GM18508 (cell line): ENCODE measurements at regions not wholly inside any gene's neighbourhood (a gene's known extent, or its start where the extent isn't known, plus 50 kb on each side); places are given as distances from the start of the nearest gene placed in this dataset.

Experiments
- ATAC-seq: cut with Tn5 transposase; IDR thresholded peaks from one replicate; pipeline ENCODE4 v1.9.1; 2021; ENCODE audit warnings: moderate number of reproducible peaks; ENCODE audit not compliant: insufficient read depth, unreplicated experiment

- no peak for ATAC-seq
These were observed 268.4 kb downstream of the BCL11B start for GRCh38 chr14:99003646-99004045.

GRCh38 chr14:99004112-99004511 lies 267.9 kb downstream of the BCL11B start:
- ATAC-seq = no peak

GRCh38 chr14:99006276-99006675 lies 265.7 kb downstream of the BCL11B start:
- no peak for ATAC-seq

- no peak for ATAC-seq
These were observed 264.2 kb downstream of the BCL11B start for GRCh38 chr14:99007795-99008194.

GRCh38 chr14:99009871-99010270 lies 262.1 kb downstream of the BCL11B start:
- ATAC-seq = no peak

GRCh38 chr14:99011385-99011784 lies 260.6 kb downstream of the BCL11B start:
- no peak for ATAC-seq

DNA sequence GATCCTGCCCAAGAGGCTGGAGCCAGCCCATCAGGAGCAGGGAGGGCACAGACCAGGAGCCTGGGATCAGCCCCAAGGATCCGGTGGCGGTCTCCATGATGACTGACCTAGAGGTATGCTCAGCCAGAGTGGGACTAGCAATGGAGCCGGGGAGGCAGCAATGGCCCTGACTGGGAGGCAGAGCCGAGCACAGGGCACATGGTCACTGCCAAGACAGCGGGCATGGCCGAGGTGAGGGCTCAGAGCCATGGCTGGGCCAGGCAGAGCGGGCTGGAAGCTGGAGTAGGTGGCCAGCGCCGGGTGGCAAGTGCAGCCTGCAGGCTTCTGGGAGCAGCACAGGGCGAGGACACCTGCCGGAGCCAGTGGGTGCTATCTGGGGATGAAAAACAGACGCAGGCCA lies 259.3 kb downstream of the BCL11B start:
- no peak for ATAC-seq

- no peak for ATAC-seq
These were observed 256.2 kb downstream of the BCL11B start for GRCh38 chr14:99015833-99016232.

DNA sequence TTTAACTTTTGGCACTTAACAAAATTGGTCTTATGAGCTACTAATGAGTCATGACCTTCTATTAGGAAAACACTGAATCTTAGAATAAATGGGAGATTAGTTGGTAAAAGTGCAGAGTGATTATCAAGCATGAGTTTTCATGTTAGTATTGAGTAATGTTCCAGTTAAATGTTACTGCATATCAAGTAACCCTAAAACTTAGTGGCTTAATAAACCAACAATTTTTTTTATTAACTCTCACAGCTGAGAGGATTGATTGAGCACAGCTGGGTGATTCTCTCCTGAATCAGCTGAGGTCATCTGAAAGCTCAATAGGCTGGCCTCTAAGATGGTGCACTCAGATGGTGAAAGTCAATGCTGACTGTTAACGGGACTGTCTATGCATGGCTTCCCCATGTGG lies 248.6 kb downstream of the BCL11B start:
- no peak for ATAC-seq

DNA sequence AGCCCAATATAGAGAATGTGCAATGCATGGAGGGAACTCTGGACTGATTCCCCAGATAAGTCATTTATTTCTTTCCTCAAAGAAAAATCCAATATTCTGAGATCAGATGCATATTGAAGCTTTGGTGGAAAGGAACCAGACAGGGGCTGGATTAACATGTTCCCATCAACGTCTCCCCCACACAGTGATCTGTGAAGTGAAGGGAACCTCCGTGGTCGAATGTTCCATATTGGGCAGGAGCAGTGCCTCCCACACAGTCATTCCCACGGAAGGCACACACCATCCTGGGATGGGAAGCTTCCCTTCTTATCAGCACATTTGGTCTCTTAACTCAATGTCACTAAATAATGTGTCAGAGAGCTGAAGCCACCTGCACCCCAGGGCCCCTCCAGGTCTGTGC lies 247.1 kb downstream of the BCL11B start:
- no peak for ATAC-seq

DNA sequence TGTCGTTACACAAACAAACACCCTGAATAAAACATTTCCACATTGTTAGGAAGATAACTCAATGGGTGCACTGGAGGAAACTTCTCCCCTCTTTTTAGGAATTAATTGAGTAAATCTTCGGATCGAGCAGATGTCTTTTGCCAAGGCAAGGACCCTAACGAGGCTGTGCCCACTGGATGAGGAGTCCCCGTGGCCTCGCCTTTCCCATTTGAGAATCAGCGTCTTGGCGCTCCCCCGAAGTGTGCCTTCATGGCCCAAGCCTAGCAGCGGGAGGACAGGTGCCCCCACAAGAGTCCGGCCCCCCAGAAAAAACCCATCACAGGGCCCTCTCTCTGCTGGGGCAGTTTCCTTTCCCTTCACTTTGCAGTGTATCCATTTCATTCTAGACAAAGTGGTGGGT lies 246.6 kb downstream of the BCL11B start:
- ATAC-seq = no peak

GRCh38 chr14:99026471-99026870 lies 245.5 kb downstream of the BCL11B start:
- ATAC-seq = no peak

DNA sequence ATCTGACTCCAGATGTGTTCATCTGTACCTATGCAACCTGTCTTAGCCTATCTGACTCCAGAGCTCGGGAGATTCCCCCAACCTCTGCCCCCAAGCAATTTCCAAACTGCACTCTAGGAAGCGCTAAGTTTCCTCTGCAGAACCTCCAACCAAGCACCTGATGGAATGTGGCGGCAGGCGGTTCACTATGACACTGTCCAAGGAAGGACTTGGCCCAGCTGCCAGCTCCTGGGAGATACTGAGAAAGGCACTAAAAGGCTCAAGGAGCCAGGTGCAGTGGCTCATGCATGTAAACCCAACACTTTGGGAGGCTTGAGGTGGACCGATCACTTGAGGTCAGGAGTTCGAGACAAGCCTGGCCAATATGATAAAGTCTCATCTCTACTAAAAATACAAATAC lies 244.0 kb downstream of the BCL11B start:
- no peak for ATAC-seq

- no peak for ATAC-seq
These were observed 243.5 kb downstream of the BCL11B start for GRCh38 chr14:99028521-99028920.

GRCh38 chr14:99029145-99029915 lies 242.7 kb downstream of the BCL11B start:
- no peak for ATAC-seq

GRCh38 chr14:99029916-99030305 lies 242.1 kb downstream of the BCL11B start:
- no peak for ATAC-seq

DNA sequence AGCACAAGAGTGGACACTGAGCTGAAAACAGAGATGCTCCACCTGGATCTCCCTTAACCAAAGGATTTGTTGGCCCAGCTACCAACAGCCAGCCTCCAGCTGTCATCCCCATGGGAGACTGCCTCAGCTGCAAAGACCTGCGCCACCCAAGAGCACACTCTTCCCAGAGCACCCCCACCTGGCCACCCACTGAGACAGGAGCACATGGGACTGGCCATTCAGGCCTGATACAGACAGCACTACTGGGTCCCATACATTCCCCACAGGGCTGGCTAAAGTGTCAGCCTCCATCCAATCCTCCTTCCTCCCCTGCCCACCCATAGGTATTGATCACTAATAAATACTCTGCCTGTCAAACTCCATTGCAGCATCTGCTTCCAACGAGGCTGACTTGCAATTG lies 241.5 kb downstream of the BCL11B start:
- no peak for ATAC-seq

- ATAC-seq = no peak
These were observed 239.2 kb downstream of the BCL11B start for GRCh38 chr14:99032759-99033158.

GRCh38 chr14:99033951-99034350 lies 238.0 kb downstream of the BCL11B start:
- no peak for ATAC-seq

- ATAC-seq = no peak
These were observed 237.3 kb downstream of the BCL11B start for GRCh38 chr14:99034711-99035171.

DNA sequence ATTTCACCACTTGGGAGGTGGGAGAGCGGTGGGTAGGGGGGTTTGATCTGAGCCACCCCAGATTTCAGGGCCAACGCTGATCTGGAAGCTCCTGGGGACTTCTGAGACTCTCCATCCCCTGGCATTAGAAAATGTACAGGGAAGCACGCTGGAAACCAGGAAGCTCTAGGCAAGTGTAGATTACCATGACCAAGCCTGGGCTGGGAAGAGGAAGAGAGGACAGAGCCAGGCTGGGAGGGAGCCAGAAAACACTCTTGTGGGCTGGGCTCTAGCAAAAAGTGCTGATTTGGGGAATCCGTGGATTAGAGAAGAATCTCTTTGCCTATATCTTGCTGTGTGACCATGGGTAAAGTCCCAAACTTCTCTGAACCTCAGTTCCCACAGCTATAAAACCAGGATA lies 236.7 kb downstream of the BCL11B start:
- ATAC-seq = no peak
